BJ (cell line): ENCODE measurements at regions not wholly inside any gene's neighbourhood (a gene's known extent, or its start where the extent isn't known, plus 50 kb on each side); places are given as distances from the start of the nearest gene placed in this dataset.

Experiments
- CTCF ChIA-PET: fragments of 350-600 bp; formaldehyde crosslinking; extraction: SDS; loops from one replicate; lab custom pipeline; 2021; ENCODE audit warnings: antibody characterized with exemption, inconsistent platforms; lab: Yijun Ruan, JAX
- POLR2A ChIA-PET: fragments of 300-600 bp; sonication (Branson Sonifier 250); formaldehyde crosslinking; extraction: SDS; loops from one replicate; lab custom pipeline; 2021; ENCODE audit warnings: antibody characterized with exemption; lab: Charles Lee
- DNase-seq: peaks from one replicate; pipeline ENCODE4 v3.0.0-alpha.2; 2011; ENCODE audit warnings: low read depth
- H3K27me3 ChIP-seq: 2 replicates; pipeline ENCODE4 v1.6.0; 2011; ENCODE audit warnings: low read length; ENCODE audit not compliant: control insufficient read depth, insufficient read depth
- H3K36me3 ChIP-seq: 2 replicates; pipeline ENCODE4 v1.5.1; 2011; ENCODE audit warnings: low read length; ENCODE audit not compliant: control insufficient read depth, insufficient read depth
- H3K4me3 ChIP-seq: 2 replicates; pipeline ENCODE4 v1.5.1; 2011; ENCODE audit warnings: low read depth, mild to moderate bottlenecking, control low read depth, low read length
- CTCF ChIP-seq: IDR thresholded peaks from 2 replicates; pipeline ENCODE4 v1.5.1; 2011; ENCODE audit warnings: low read depth, mild to moderate bottlenecking, control low read depth, inconsistent platforms, low read length, moderate library complexity; ENCODE audit not compliant: insufficient read depth

GRCh38 chrX:44096666-44097065 is 123.5 kb upstream of the NDP start:
- no peak for DNase-seq
- H3K27me3 ChIP-seq = no peaks in the 10 kb centered on the region
- POLR2A ChIA-PET = no interaction called here
- no peak for TF ChIP-seq CTCF
- H3K36me3 ChIP-seq = no peaks in the 10 kb centered on the region
- H3K4me3 ChIP-seq = no peak overlapping the region
- CTCF ChIA-PET = no interaction called here

- CTCF ChIA-PET = no interaction called here
- H3K4me3 ChIP-seq = no peak overlapping the region
- POLR2A ChIA-PET = interaction anchor here (0.7 kb wide), 1 partner anchor 26 kb away, joined by 17 read pairs; no protein-coding TSS in a partner anchor
- no peaks in the 10 kb centered on the region for H3K36me3 ChIP-seq
- H3K27me3 ChIP-seq = no peaks in the 10 kb centered on the region
- no peak for TF ChIP-seq CTCF
- DNase-seq = no peak
Measured at GRCh38 chrX:44094821-44095530, 121.8 kb upstream of the NDP start.

- CTCF ChIA-PET = no interaction called here
- no peaks in the 10 kb centered on the region for H3K36me3 ChIP-seq
- no peak for DNase-seq
- H3K4me3 ChIP-seq = no peak overlapping the region
- H3K27me3 ChIP-seq = no peaks in the 10 kb centered on the region
- POLR2A ChIA-PET = no interaction called here
- no peak for TF ChIP-seq CTCF
Measured at GRCh38 chrX:44093431-44093830, 120.2 kb upstream of the NDP start.

- no peak for DNase-seq
- no peak for TF ChIP-seq CTCF
- Histone ChIP-seq H3K4me3 (no peak overlapping the region), H3K36me3 (no peaks in the 10 kb centered on the region), H3K27me3 (no peaks in the 10 kb centered on the region)
- ChIA-PET POLR2A (no interaction called here), CTCF (no interaction called here)
Measured at GRCh38 chrX:44092778-44093177, 119.6 kb upstream of the NDP start.

- H3K27me3 ChIP-seq = no peaks in the 10 kb centered on the region
- DNase-seq = no peak
- POLR2A ChIA-PET = no interaction called here
- no peak for TF ChIP-seq CTCF
- no peaks in the 10 kb centered on the region for H3K36me3 ChIP-seq
- CTCF ChIA-PET = no interaction called here
- H3K4me3 ChIP-seq = no peak overlapping the region
Measured at GRCh38 chrX:44088510-44089144, 115.4 kb upstream of the NDP start.
